AG04449 (cell line): ENCODE measurements at regions not wholly inside any gene's neighbourhood (a gene's known extent, or its start where the extent isn't known, plus 50 kb on each side); places are given as distances from the start of the nearest gene placed in this dataset.
"Not testable (repeated sequence)": the region's sequence is repeated elsewhere in the genome, so short reads cannot be mapped to it uniquely, and the experiment has no call there.

Source experiments
- CTCF ChIA-PET: fragments of 350-600 bp; formaldehyde crosslinking; extraction: SDS; loops from one replicate; lab custom pipeline; 2021; ENCODE audit warnings: antibody characterized with exemption; lab: Yijun Ruan, JAX
- POLR2A ChIA-PET: fragments of 400-600, 350-600 bp; formaldehyde crosslinking; extraction: SDS; loops from one replicate; lab custom pipeline; 2020; ENCODE audit warnings: antibody characterized with exemption, inconsistent platforms; lab: Yijun Ruan, JAX
- DNase-seq: peaks from one replicate; pipeline ENCODE4 v3.0.0-alpha.2; 2010; ENCODE audit warnings: low read depth, low spot score
- H3K4me3 ChIP-seq: 2 replicates; pipeline ENCODE4 v1.5.1; 2011; ENCODE audit warnings: low read depth, mild to moderate bottlenecking, control low read depth, low read length
- CTCF ChIP-seq: IDR thresholded peaks from one replicate; pipeline ENCODE4 v1.5.1; 2011; ENCODE audit warnings: mild to moderate bottlenecking, moderate library complexity, low read length, control low read depth, inconsistent platforms; ENCODE audit not compliant: insufficient read depth; ENCODE audit errors: missing control alignments

DNA sequence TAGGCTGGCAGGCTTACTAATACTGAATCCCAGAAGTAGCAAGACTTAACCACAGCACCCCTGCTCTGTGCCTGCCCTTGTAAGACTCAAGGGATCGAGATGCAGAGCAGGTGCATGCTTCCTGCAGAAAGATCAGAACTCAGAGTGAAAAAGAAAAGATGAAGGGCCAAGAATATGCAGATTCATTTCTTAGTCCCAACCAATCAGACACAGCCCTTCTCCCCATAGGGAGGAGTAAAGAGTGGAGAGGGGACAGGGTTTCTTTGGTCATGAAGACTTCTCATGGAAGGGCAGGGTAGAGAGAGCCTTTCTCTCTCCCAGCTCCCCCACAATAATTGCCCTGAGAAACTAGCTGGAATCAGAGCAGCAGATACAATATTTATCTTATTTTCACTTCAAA lies 105.6 kb upstream of the MB21D2 start:
- no peak for TF ChIP-seq CTCF
- CTCF ChIA-PET = interaction anchor here (0.8 to 2.0 kb wide), 3 partner anchors 18 to 208 kb away, joined by 4 to 9 read pairs (median 4); no protein-coding TSS in a partner anchor
- no peak for DNase-seq
- H3K4me3 ChIP-seq = no peak overlapping the region
- POLR2A ChIA-PET = no interaction called here

DNA sequence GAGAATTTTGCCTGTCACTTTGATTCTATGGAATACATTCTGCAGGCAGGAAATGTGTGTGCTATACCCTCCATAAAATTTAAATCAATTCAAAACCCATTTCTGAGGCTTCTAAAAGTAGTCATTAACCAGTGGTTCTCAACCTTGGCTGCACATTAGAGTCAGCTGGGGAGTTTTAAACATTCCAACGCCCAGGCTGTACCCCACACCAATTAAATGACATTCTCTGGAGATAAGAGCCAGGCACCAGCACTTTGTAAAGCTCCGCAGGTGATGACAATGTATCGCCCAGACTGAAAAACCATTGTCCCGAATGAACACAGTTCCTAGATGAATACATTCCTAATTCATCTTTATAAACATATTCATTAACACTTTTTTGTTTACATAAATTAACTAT lies 110.6 kb upstream of the MB21D2 start:
- CTCF ChIA-PET = interaction anchor here (1.5 to 1.6 kb wide), 2 partner anchors 11 to 213 kb away, joined by 3 to 4 read pairs; no protein-coding TSS in a partner anchor
- no peak for TF ChIP-seq CTCF
- POLR2A ChIA-PET = no interaction called here
- no peak overlapping the region for H3K4me3 ChIP-seq
- no peak for DNase-seq

- no peak for DNase-seq
- no peak for TF ChIP-seq CTCF
- H3K4me3 ChIP-seq = no peak overlapping the region
- ChIA-PET CTCF (no interaction called here), POLR2A (no interaction called here)
These were observed 112.1 kb upstream of the MB21D2 start for GRCh38 chr3:193029800-193030199.

DNA sequence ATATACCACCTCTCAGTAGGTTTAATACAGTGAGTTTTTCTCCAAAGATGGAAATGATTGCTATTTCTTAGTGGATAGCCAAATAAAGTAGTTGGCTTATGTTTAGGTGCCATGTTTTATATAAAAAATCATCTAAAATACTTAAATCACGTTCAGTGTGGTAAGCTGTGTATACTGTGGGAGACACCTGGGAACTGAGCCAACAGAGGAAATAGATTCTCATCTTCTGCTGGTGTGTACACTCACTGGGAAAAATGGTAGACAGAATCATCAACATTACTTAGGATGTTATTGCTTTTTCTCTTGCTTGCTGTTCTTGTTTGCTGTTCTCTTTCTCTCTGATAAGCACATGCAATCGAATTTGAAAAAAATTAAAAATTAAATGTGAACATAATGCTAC lies 112.6 kb upstream of the MB21D2 start:
- ChIA-PET POLR2A (no interaction called here), CTCF (interaction anchor here (1.1 kb wide), 1 partner anchor 11 kb away, joined by 3 read pairs; no protein-coding TSS in a partner anchor)
- DNase-seq = no peak
- no peak overlapping the region for H3K4me3 ChIP-seq
- no peak for TF ChIP-seq CTCF

DNA sequence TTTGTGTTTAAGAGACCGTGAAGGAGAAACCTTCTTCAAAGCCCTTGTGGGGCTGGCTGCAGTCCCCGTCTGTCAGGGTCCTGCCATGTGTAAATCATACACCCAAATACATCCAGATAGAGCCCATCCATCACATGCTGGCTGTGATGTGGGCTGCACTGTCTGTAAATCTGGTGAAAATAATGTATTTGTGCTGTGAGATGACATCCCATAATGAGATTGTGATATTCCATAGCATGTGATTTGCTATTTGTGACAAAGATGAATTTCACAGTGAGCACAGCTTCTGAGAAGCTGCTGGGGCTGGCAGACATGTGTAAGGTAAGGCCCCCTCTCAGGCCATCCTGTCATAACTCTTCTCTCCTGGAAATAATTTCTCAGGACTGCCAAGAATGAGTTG lies 114.3 kb upstream of the MB21D2 start:
- TF ChIP-seq CTCF = no peak
- no peak overlapping the region for H3K4me3 ChIP-seq
- POLR2A ChIA-PET = no interaction called here
- CTCF ChIA-PET = interaction anchor here (1.7 to 20.8 kb wide), 3 partner anchors 10 to 218 kb away, joined by 4 to 678 read pairs (median 19); no protein-coding TSS in a partner anchor
- DNase-seq = no peak

GRCh38 chr3:193033226-193033780 lies 115.6 kb upstream of the MB21D2 start:
- H3K4me3 ChIP-seq = no peak overlapping the region
- ChIA-PET POLR2A (no interaction called here), CTCF (interaction anchor here (1.6 to 20.8 kb wide), 4 partner anchors 8 to 219 kb away, joined by 3 to 678 read pairs (median 12); no protein-coding TSS in a partner anchor)
- DNase-seq = no peak
- no peak for TF ChIP-seq CTCF

- POLR2A ChIA-PET, DNase-seq, H3K4me3 ChIP-seq: not testable (repeated sequence)
- CTCF ChIA-PET = interaction anchor here (20.8 kb wide), 1 partner anchor 224 kb away, joined by 678 read pairs; no protein-coding TSS in a partner anchor
These were observed 120.2 kb upstream of the MB21D2 start for GRCh38 chr3:193037828-193038227.
